ENCODE measurements at regions not wholly inside any gene's neighbourhood (a gene's known extent, or its start where the extent isn't known, plus 50 kb on each side); places are given as distances from the start of the nearest gene placed in this dataset.

DNA sequence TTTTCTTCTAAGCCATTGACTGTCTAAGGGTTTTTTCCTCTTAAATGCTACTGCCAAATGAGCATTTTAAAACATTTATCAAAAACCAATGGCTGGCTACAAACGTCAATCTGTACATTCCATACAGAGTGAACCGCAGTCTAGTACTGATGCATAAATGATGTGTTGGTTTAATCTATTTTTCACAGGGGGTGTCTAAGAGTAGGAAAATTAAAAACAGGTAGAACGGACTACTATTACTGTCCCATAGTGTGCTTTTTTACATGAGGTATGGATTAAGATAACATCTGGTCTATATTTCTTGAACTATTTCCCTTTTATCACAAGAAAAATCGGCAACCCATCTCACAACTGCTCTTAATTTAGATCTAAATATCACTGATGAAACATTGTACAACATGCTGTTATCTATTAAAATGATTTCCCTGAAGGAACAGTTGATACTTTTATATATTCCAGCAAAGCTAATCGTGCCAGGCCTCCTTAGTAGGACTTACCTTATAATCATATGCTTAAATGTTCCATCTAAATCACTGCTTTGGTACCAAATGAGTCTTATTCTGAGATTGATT lies 172.9 kb upstream of the CDKN3 start:
- Histone ChIP-seq H3K27me3 (peaks cover 81% of the 10 kb centered on the region), H3K4me3 (ENCODE audit: low read depth in 1 of 2, low read length in 1 of 2) (no peak overlapping the region), H3K27ac (no peak overlapping the region), H3K9me3 (no peaks in the 10 kb centered on the region), H3K4me1 (ENCODE audit: control insufficient read depth in 1 of 2, insufficient read depth in 1 of 2, low read depth in 1 of 2, low read length in 1 of 2) (no peaks in the 10 kb centered on the region), H3K36me3 (no peaks in the 10 kb centered on the region)
- TF ChIP-seq, protein P1, sequence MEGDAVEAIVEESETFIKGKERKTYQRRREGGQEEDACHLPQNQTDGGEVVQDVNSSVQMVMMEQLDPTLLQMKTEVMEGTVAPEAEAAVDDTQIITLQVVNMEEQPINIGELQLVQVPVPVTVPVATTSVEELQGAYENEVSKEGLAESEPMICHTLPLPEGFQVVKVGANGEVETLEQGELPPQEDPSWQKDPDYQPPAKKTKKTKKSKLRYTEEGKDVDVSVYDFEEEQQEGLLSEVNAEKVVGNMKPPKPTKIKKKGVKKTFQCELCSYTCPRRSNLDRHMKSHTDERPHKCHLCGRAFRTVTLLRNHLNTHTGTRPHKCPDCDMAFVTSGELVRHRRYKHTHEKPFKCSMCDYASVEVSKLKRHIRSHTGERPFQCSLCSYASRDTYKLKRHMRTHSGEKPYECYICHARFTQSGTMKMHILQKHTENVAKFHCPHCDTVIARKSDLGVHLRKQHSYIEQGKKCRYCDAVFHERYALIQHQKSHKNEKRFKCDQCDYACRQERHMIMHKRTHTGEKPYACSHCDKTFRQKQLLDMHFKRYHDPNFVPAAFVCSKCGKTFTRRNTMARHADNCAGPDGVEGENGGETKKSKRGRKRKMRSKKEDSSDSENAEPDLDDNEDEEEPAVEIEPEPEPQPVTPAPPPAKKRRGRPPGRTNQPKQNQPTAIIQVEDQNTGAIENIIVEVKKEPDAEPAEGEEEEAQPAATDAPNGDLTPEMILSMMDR (IDR thresholded peaks at IDR 0.05): no peak

DNA sequence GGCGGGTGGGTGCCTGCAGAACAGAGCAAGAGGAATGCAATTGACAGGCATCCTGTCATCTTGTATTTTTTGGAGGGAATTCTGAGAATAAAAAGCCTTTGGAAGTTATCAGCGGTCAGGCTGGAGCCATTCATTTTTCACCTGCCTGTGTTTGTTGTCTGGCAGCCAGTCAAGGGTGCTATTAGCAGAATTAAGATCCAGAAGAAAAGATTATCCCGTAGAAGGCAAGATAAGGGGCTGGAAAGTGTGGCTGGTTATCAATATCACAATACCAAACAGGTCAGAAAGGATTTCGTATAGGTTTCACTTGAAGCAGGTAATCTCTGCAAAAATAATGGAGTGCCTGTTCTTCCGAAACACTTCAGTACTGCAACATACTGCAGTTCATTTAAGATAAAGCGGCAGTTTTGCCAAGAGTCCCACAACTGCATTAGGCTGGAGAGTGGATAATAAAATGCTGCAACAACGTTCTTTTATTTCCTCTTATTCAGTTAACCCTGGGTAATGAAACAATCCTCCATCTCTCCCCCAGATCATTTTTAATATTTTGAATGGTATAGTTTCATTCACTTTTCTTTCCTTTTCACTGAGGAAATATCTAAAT lies 171.2 kb upstream of the CDKN3 start:
- H3K4me3 ChIP-seq (ENCODE audit: low read depth in 1 of 2, low read length in 1 of 2): no peak overlapping the region
- H3K27me3 ChIP-seq: peaks cover 68% of the 10 kb centered on the region
- H3K4me1 ChIP-seq (ENCODE audit: control insufficient read depth in 1 of 2, insufficient read depth in 1 of 2, low read depth in 1 of 2, low read length in 1 of 2): no peaks in the 10 kb centered on the region
- H3K27ac ChIP-seq: no peak overlapping the region
- H3K36me3 ChIP-seq: no peaks in the 10 kb centered on the region
- TF ChIP-seq, protein P1 (IDR thresholded peaks at IDR 0.05): no peak
- no peaks in the 10 kb centered on the region for H3K9me3 ChIP-seq

DNA sequence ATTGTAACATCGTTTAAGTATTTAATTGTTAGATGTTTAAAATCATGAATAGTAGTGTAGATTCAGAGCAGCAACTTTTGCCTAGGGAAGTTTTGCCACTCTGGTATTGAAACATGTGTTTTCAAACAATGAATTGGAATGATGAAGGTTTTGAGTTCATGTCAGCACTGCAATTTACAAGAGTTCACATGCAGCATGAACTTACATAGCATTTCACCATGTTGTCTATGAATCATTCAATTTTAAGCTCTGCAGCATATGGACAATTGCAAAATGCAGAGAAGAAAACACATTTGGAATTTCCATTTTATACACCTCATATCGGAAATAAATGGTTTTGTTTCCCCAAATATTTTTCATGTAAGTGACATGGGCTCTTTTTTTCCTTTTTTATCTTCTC lies 170.7 kb upstream of the CDKN3 start:
- Histone ChIP-seq H3K4me3 (ENCODE audit: low read depth in 1 of 2, low read length in 1 of 2) (no peak overlapping the region), H3K9me3 (no peaks in the 10 kb centered on the region), H3K27ac (no peak overlapping the region), H3K36me3 (no peaks in the 10 kb centered on the region), H3K27me3 (peaks cover 63% of the 10 kb centered on the region), H3K4me1 (ENCODE audit: control insufficient read depth in 1 of 2, insufficient read depth in 1 of 2, low read depth in 1 of 2, low read length in 1 of 2) (no peaks in the 10 kb centered on the region)
- TF ChIP-seq, protein P1 (IDR thresholded peaks at IDR 0.05): no peak

DNA sequence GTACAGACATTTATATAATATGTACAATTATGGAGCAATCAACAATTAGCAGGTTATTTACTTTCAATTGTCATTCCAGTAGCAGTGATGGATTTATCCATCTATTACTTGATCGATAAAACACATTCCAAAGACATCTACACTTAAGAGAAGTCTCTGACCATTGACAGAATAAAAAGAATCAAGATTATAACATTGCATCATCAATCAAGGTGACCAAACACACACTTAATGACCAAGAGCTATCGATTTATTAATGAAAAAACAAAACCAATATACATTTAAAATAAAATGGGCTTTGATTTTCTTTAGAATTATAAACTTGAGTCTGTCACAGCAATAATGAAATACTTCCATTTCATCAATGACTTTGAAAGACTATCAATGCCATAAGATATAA lies 170.2 kb upstream of the CDKN3 start:
- Histone ChIP-seq H3K27ac (no peak overlapping the region), H3K4me1 (ENCODE audit: control insufficient read depth in 1 of 2, insufficient read depth in 1 of 2, low read depth in 1 of 2, low read length in 1 of 2) (no peaks in the 10 kb centered on the region), H3K27me3 (peaks cover 58% of the 10 kb centered on the region), H3K9me3 (no peaks in the 10 kb centered on the region), H3K36me3 (no peaks in the 10 kb centered on the region), H3K4me3 (ENCODE audit: low read depth in 1 of 2, low read length in 1 of 2) (no peak overlapping the region)
- TF ChIP-seq, protein P1 (IDR thresholded peaks at IDR 0.05): no peak

DNA sequence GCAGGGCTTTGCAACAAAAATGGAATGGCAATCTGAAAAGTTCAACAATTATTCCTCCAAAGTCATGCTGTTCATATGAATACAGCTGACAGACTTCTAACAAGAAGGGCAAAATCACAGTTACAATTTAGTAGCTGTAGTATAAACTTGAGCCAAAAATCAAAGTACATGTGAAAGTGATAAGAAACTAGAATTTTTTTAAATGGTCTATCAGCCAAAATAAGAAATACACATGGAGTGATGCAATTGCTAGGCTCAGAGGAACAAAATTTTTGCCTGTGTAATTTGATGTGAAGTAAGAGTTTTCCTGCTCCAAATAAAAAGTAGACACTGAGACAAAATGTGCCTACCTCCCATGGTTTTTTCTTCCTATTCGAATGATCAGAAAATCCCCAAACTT lies 167.7 kb upstream of the CDKN3 start:
- Histone ChIP-seq H3K27me3 (peaks cover 33% of the 10 kb centered on the region), H3K27ac (no peak overlapping the region), H3K9me3 (no peaks in the 10 kb centered on the region), H3K4me3 (ENCODE audit: low read depth in 1 of 2, low read length in 1 of 2) (no peak overlapping the region), H3K36me3 (no peaks in the 10 kb centered on the region), H3K4me1 (ENCODE audit: control insufficient read depth in 1 of 2, insufficient read depth in 1 of 2, low read depth in 1 of 2, low read length in 1 of 2) (no peaks in the 10 kb centered on the region)
- TF ChIP-seq, protein P1 (IDR thresholded peaks at IDR 0.05): no peak
